Central memory CD8-positive, alpha-beta T cell (primary cell): ENCODE measurements at regions not wholly inside any gene's neighbourhood (a gene's known extent, or its start where the extent isn't known, plus 50 kb on each side); places are given as distances from the start of the nearest gene placed in this dataset.

ENCODE experiments used
- ATAC-seq: fragments of 150-1000 bp; cut with Tn5 transposase; replicated peaks from 2 replicates; pipeline ENCODE4 v1.10.0; 2022; ENCODE audit warnings: mild to moderate bottlenecking, moderate FRiP score, moderate number of reproducible peaks; ENCODE audit not compliant: poor library complexity, severe bottlenecking; ENCODE audit errors: extremely low read depth
- DNase-seq, 2 donors: peaks; one replicate each; pipeline ENCODE4 v3.0.0; 2021; ENCODE audit warnings: low spot score in 2 of 2
- H3K27ac Mint-ChIP-seq: one replicate; pipeline ENCODE4 v1.8.0; 2022; ENCODE audit warnings: low read depth, mild to moderate bottlenecking, moderate library complexity, mixed read lengths
- H3K27me3 Mint-ChIP-seq: one replicate; pipeline ENCODE4 v1.8.0; 2022; ENCODE audit warnings: mixed read lengths
- H3K36me3 Mint-ChIP-seq: one replicate; pipeline ENCODE4 v1.8.0; 2022; ENCODE audit warnings: mild to moderate bottlenecking, moderate library complexity, mixed read lengths; ENCODE audit not compliant: insufficient read depth
- H3K4me1 Mint-ChIP-seq: one replicate; pipeline ENCODE4 v1.8.0; 2022; ENCODE audit warnings: mixed read lengths
- H3K4me3 Mint-ChIP-seq: one replicate; pipeline ENCODE4 v1.8.0; 2022; ENCODE audit warnings: mild to moderate bottlenecking, moderate library complexity, mixed read lengths
- H3K9me3 Mint-ChIP-seq: one replicate; pipeline ENCODE4 v1.8.0; 2022; ENCODE audit warnings: mixed read lengths

DNA sequence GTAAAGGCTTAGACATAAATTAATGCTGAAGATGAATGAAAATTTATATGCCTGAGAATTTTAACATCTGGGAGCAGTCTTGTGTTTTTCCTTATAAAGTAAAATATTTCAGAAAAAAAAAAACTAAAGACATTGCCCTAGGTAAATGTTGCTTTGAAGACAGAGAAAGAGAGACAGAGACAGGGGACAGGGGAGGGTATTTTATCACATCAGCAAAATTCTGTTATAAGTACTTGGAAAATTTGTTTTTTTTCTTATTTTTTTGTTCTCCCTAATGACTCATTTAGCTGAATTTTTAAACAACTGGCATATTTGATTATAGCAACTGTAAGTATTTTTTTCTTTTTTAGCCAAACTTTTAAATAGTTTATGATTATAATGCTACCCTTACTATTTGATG is 1540.6 kb upstream of the GBE1 start:
- Mint-ChIP-seq H3K4me1 (no peaks in the 10 kb centered on the region), H3K36me3 (no peaks in the 10 kb centered on the region), H3K27ac (no peak overlapping the region), H3K27me3 (no peaks in the 10 kb centered on the region), H3K9me3 (peaks cover 17% of the 10 kb centered on the region), H3K4me3 (no peak overlapping the region)
- DNase-seq (no peak), ATAC-seq (no peak)

DNA sequence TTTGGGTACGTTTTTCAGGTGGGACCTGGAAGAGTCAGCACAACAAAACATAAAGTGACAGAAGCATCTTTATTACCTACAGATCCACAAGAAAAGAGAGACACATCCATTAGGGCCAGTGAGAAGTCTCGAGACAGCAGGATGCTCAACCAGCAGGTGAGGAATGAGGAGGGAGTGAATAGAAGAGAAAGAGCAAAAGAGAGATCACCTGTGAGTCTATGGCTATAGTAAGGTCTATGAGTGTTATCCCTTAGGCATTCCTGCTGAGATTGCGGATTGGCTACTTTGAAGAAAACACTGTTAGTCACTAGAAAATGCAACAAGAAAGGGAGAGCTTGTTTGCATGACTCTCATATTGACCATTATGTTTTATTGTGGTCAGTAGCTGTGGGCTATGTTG is 1556.2 kb upstream of the GBE1 start:
- H3K4me3 Mint-ChIP-seq = no peak overlapping the region
- H3K4me1 Mint-ChIP-seq = no peaks in the 10 kb centered on the region
- no peak overlapping the region for H3K27ac Mint-ChIP-seq
- H3K9me3 Mint-ChIP-seq = peaks cover 16% of the 10 kb centered on the region
- DNase-seq (no peak), ATAC-seq (no peak)
- no peaks in the 10 kb centered on the region for H3K36me3 Mint-ChIP-seq
- no peaks in the 10 kb centered on the region for H3K27me3 Mint-ChIP-seq

DNA sequence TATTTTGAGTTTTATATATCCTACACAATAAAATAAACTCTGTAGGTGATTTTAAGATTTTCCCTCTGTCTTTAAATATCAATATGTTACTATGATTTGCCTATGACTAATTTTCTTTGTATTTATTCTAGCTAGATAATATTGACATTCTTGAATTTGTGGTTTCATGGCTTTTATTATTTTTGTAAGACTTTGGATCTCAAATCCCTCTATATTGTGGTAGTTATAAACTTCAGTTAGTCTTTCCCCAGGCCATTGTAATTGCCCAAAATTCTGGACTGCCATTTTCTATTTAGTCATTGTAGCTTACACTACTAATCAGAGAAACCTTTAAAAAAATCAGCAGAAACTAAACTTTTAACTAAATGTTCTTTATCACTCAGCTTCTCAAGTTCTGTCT is 1559.3 kb upstream of the GBE1 start:
- no peak for DNase-seq
- Mint-ChIP-seq H3K36me3 (no peaks in the 10 kb centered on the region), H3K9me3 (peaks cover 19% of the 10 kb centered on the region), H3K27ac (no peak overlapping the region), H3K4me3 (no peak overlapping the region), H3K4me1 (no peaks in the 10 kb centered on the region), H3K27me3 (no peaks in the 10 kb centered on the region)
- ATAC-seq = no peak

DNA sequence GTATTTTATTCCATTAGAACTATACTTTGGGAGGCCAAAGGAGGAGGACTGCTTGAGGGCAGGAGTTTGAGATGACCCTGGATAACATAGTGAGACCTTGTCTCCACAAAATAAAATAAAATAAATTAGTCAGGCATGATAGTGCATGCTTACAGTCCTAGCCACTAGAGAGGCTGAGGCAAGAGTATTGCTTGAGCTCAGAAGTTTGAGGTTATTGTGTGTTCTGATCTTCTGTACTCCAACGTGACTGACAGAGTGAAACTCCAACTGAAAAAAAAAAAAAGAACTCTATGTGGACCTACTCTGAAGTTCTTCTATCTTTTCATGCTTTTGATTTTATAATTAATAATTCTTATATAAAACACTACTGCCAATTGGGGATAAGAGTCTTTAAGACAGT is 1560.0 kb upstream of the GBE1 start:
- H3K27ac Mint-ChIP-seq = no peak overlapping the region
- ATAC-seq = no peak
- DNase-seq = no peak
- H3K9me3 Mint-ChIP-seq = peaks cover 22% of the 10 kb centered on the region
- no peaks in the 10 kb centered on the region for H3K36me3 Mint-ChIP-seq
- H3K4me1 Mint-ChIP-seq = no peaks in the 10 kb centered on the region
- H3K4me3 Mint-ChIP-seq = no peak overlapping the region
- no peaks in the 10 kb centered on the region for H3K27me3 Mint-ChIP-seq

DNA sequence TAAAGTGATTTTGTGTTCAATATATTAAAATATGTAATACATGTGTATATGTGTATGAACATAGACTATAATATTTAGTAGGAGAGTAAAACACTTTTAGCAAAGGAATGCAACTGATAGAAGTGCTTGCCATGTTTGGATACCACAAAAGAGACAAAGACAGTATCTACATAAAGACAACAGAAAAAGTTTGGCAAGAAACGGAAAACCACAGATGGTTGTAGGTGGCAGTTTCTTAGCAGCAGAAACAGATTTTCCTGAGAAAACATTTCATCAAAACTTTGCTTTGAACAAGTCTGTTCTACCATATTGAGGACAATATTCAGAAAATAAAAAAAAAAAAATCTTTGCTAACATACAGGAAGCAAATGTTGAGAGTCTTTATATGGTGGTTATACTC is 1560.4 kb upstream of the GBE1 start:
- DNase-seq (no peak), ATAC-seq (no peak)
- Mint-ChIP-seq H3K27me3 (no peaks in the 10 kb centered on the region), H3K9me3 (peaks cover 22% of the 10 kb centered on the region), H3K27ac (no peak overlapping the region), H3K36me3 (no peaks in the 10 kb centered on the region), H3K4me3 (no peak overlapping the region), H3K4me1 (no peaks in the 10 kb centered on the region)

DNA sequence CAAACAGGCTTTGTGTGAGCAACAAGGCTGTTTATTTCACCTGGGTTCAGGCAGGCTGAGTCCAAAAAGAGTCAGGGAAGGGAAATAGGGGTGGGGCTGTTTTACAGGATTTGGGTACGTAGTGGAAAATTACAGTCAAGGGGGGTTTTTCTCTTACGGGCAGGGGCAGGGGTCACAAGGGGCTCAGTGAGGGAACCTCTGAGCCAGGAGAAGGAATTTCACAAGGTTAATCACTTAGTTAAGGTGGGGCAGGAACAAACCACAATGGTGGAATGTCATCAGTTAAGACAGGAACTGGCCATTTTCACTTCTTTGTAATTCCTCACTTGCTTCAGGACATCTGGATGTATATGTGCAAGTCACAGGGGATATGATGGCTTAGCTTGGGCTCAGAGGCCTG is 1592.8 kb upstream of the GBE1 start:
- Mint-ChIP-seq H3K27me3 (no peaks in the 10 kb centered on the region), H3K9me3 (peaks cover 35% of the 10 kb centered on the region), H3K4me1 (no peaks in the 10 kb centered on the region), H3K27ac (no peak overlapping the region), H3K36me3 (peaks cover 5% of the 10 kb centered on the region), H3K4me3 (no peak overlapping the region)
- DNase-seq (no peak), ATAC-seq (no peak)

DNA sequence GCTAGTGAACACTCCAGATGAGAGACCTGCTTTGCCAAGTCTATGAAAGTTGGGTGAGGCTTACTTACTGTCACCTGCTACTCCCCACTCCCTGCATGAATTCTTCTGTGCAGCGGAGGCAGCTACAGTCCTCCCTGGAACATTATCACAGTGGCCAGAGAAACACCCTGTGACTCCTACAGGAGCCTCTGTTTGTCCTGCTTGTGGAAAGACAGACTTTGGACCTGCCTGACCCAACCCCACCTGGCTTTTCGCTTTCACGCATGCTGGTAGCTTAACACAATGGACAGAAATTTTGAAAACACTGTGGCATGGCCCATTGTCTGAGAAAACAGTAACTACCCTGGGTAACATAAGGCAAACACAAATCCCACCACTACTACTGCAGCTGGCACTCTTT is 1565.5 kb upstream of the CADM2 start:
- peaks cover 19% of the 10 kb centered on the region for H3K9me3 Mint-ChIP-seq
- ATAC-seq = no peak

DNA sequence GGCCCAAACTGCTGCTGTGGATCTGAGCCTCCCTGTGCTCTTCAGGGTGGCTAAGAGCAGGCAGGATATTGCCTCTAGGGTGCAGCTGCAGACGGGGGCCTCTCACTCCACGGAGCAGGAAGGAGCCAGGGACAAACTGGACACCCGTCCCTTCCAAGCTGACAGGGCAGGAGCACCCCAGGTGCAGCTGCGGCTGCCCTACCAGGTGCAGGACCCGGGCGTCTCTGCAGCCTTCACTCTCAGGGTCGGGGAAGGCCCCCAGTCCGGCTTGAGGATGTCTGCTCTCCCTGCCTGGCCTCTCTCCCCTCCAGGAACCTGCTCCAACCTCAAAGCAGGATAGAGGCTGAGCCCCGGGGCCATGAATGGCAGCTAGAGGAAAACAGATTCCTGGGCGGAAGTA is 1554.9 kb upstream of the CADM2 start:
- H3K4me3 Mint-ChIP-seq = no peak overlapping the region
- ATAC-seq = no peak
- H3K4me1 Mint-ChIP-seq = no peaks in the 10 kb centered on the region
- DNase-seq = no peak
- no peak overlapping the region for H3K27ac Mint-ChIP-seq
- peaks cover 1% of the 10 kb centered on the region for H3K36me3 Mint-ChIP-seq
- peaks cover 11% of the 10 kb centered on the region for H3K9me3 Mint-ChIP-seq
- H3K27me3 Mint-ChIP-seq = no peaks in the 10 kb centered on the region

More for the DNA sequence above, 1565.5 kb upstream of the CADM2 start:
- Mint-ChIP-seq H3K4me3 (no peak overlapping the region), H3K36me3 (no peaks in the 10 kb centered on the region), H3K27me3 (no peaks in the 10 kb centered on the region), H3K27ac (no peak overlapping the region), H3K4me1 (no peaks in the 10 kb centered on the region)
- no peak for DNase-seq

DNA sequence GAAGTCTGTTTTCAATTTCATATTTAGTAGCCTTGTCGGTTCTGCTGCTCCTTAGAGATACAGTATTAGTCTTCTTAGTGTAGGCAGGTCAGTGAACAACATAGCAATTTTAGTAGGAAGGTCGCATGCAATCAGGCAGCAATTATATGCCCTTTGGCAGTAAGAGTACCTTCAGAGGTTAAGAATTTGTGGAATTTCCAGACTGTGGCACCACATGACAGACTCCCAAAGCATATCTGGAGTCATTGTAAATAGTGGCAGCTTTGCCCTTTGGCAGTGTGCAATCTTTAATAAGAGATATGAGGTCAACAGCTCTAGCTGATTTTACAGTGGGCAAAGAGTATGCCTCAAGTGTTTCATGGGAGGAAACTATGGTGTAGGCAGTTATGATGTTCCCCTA is 1532.5 kb upstream of the CADM2 start:
- Mint-ChIP-seq H3K4me1 (no peaks in the 10 kb centered on the region), H3K9me3 (peaks cover 21% of the 10 kb centered on the region), H3K27me3 (no peaks in the 10 kb centered on the region), H3K36me3 (peaks cover 3% of the 10 kb centered on the region), H3K27ac (no peak overlapping the region), H3K4me3 (no peak overlapping the region)
- ATAC-seq (no peak), DNase-seq (no peak)

DNA sequence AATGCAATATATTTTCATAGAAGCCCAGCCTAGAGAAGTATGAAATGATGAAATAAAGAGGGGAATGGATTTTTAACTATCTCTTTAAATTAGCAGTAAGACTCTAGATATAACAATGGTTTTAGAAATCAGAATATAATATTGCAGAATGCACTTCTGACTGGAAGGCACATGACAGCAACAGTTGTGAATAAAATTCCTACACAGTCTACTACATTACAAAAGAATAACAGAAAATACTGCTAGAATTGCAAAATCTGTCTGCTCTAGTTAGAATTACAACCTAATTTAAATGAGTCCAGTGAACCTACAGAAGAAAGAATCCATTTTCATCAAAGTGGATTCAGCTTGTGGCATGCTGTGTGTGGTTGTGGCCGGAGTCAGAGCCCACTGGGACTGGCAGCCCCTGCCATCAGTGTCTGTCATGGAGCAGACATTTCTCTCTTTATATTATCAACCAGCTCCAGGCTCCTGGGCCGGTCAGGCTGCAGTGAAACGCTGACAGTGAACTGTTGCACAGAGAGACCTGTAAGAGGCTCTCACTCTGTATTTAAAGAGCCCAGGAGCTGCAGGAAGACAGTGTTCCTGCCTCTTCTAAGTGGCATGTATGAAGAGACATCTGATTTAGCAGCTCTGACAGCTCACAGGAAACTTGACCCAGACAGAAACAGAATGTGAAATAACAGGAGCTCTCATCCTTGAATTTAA is 1523.8 kb upstream of the CADM2 start:
- Mint-ChIP-seq H3K4me1 (no peaks in the 10 kb centered on the region), H3K9me3 (peaks cover 10% of the 10 kb centered on the region), H3K27me3 (no peaks in the 10 kb centered on the region), H3K27ac (no peak overlapping the region), H3K4me3 (no peak overlapping the region), H3K36me3 (no peaks in the 10 kb centered on the region)
- DNase-seq (no peak), ATAC-seq (no peak)

DNA sequence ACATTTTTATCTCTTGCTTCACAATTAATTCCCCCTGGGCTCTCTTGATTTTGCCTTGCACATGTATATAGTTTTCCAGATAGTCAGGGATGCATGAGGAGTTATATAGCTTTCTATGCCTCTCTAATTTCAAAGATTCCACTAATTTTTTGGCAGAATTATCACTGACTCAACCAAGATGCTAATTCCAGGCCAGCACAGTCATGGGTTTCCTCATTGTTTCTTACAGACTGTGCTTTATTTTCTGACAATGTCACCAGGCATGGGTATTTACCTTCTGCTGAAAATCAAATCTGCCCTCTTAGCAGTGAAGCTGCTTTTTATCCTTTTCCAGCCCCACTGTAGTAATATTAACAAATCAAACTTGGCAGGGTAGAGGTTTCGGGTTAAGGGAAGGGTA is 1520.6 kb upstream of the CADM2 start:
- Mint-ChIP-seq H3K27me3 (no peaks in the 10 kb centered on the region), H3K9me3 (peaks cover 27% of the 10 kb centered on the region), H3K36me3 (no peaks in the 10 kb centered on the region), H3K4me1 (no peaks in the 10 kb centered on the region), H3K4me3 (no peak overlapping the region), H3K27ac (no peak overlapping the region)
- no peak for DNase-seq
- no peak for ATAC-seq

DNA sequence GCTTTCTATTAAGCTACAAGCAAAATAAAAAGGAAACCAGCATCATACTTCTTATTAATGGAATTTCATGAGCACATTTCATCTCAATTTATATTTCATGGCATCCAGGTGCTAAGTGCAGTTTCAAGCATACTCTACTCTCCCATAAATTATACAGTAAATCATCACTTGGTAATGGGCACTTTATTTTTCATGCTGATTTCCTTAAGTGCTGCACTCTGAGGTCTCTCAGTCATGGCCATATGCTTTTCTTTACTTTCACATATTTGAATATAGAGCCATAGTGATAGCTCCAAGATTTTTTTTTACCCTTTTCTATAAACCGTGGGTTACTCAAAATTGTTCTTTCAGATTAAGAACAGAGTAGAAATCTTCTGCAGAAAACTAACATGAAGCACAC is 1505.7 kb upstream of the CADM2 start:
- no peak for ATAC-seq
- Mint-ChIP-seq H3K9me3 (peaks cover 19% of the 10 kb centered on the region), H3K36me3 (peaks cover 2% of the 10 kb centered on the region), H3K4me1 (no peaks in the 10 kb centered on the region), H3K4me3 (no peak overlapping the region), H3K27me3 (no peaks in the 10 kb centered on the region), H3K27ac (no peak overlapping the region)
- no peak for DNase-seq

DNA sequence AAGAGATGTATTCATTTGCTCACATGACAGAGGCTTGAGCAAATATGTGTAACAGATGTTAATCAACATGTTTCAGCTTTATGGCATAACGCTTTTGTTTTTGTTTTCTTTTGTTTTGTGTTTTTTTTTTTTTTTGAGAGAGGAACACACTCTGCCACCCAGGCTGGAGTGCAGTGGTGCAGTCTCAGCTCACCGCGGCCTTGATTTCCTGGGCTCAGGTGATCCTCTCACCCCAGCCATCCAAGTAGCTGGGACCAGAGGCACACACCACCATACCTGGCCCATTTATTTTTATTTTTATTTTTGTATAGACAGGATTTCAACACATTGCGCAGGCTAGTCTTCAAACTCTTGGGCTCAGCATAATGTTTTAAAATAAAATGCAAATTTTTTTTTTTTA is 1504.4 kb upstream of the CADM2 start:
- no peaks in the 10 kb centered on the region for H3K27me3 Mint-ChIP-seq
- ATAC-seq = no peak
- DNase-seq = no peak
- peaks cover 19% of the 10 kb centered on the region for H3K9me3 Mint-ChIP-seq
- no peak overlapping the region for H3K27ac Mint-ChIP-seq
- H3K36me3 Mint-ChIP-seq = peaks cover 2% of the 10 kb centered on the region
- H3K4me1 Mint-ChIP-seq = no peaks in the 10 kb centered on the region
- H3K4me3 Mint-ChIP-seq = no peak overlapping the region

DNA sequence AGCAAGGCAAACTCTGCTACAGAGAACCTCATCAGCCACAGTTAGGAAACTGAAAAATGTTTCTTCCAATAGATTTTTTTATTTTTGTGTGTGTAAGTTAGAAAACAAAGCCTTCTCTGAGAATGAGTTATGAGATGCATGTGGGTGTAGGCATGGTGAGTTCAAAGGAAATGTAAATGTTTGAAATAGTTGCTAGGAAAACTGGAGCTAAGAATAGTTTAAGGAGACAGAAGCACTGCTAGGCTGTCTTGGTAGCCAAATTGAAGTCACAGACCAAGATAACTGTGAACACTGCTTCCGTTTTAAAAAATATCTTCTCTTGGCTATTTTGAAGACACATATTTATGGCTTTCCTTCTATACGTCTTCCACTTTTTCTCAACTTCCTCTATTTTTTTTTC is 1501.2 kb upstream of the CADM2 start:
- no peaks in the 10 kb centered on the region for H3K4me1 Mint-ChIP-seq
- no peaks in the 10 kb centered on the region for H3K27me3 Mint-ChIP-seq
- peaks cover 2% of the 10 kb centered on the region for H3K36me3 Mint-ChIP-seq
- no peak for DNase-seq
- no peak overlapping the region for H3K27ac Mint-ChIP-seq
- no peak for ATAC-seq
- peaks cover 18% of the 10 kb centered on the region for H3K9me3 Mint-ChIP-seq
- H3K4me3 Mint-ChIP-seq = no peak overlapping the region
